ENCODE measurements at regions not wholly inside any gene's neighbourhood (a gene's known extent, or its start where the extent isn't known, plus 50 kb on each side); places are given as distances from the start of the nearest gene placed in this dataset.

- TF ChIP-seq BCL11A (IDR thresholded peaks at IDR 0.05; ENCODE audit: low read depth, low read length) (no peak), CTCF (IDR thresholded peaks at IDR 0.05 in 2 of 3, conservative IDR thresholded peaks at IDR 0.05 in 1 of 3; ENCODE audit: control insufficient read depth in 2 of 3, extremely low read depth in 1 of 3, insufficient read depth in 1 of 3, low read depth in 3 of 3, low read length in 3 of 3) (no peak), BACH1 (IDR thresholded peaks at IDR 0.05; ENCODE audit: borderline replicate concordance) (no peak), POLR2A (IDR thresholded peaks at IDR 0.05; ENCODE audit: low read depth, low read length) (no peak), ZBTB33 (IDR thresholded peaks at IDR 0.05) (no peak), EZH2 (IDR thresholded peaks at IDR 0.05; ENCODE audit: borderline replicate concordance, control insufficient read depth, low read depth, low read length) (no peak)
- TF ChIP-seq, protein P1, sequence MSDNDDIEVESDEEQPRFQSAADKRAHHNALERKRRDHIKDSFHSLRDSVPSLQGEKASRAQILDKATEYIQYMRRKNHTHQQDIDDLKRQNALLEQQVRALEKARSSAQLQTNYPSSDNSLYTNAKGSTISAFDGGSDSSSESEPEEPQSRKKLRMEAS (IDR thresholded peaks at IDR 0.05; ENCODE audit: low read depth, low read length): no peak
- TF ChIP-seq, protein P2, sequence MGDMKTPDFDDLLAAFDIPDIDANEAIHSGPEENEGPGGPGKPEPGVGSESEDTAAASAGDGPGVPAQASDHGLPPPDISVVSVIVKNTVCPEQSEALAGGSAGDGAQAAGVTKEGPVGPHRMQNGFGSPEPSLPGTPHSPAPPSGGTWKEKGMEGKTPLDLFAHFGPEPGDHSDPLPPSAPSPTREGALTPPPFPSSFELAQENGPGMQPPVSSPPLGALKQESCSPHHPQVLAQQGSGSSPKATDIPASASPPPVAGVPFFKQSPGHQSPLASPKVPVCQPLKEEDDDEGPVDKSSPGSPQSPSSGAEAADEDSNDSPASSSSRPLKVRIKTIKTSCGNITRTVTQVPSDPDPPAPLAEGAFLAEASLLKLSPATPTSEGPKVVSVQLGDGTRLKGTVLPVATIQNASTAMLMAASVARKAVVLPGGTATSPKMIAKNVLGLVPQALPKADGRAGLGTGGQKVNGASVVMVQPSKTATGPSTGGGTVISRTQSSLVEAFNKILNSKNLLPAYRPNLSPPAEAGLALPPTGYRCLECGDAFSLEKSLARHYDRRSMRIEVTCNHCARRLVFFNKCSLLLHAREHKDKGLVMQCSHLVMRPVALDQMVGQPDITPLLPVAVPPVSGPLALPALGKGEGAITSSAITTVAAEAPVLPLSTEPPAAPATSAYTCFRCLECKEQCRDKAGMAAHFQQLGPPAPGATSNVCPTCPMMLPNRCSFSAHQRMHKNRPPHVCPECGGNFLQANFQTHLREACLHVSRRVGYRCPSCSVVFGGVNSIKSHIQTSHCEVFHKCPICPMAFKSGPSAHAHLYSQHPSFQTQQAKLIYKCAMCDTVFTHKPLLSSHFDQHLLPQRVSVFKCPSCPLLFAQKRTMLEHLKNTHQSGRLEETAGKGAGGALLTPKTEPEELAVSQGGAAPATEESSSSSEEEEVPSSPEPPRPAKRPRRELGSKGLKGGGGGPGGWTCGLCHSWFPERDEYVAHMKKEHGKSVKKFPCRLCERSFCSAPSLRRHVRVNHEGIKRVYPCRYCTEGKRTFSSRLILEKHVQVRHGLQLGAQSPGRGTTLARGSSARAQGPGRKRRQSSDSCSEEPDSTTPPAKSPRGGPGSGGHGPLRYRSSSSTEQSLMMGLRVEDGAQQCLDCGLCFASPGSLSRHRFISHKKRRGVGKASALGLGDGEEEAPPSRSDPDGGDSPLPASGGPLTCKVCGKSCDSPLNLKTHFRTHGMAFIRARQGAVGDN (IDR thresholded peaks at IDR 0.05): no peak
Measured at GRCh38 chr13:97761796-97762540, 191.5 kb upstream of the IPO5 start.

All from GM12878 (cell line).